ENCODE measurements at regions not wholly inside any gene's neighbourhood (a gene's known extent, or its start where the extent isn't known, plus 50 kb on each side); places are given as distances from the start of the nearest gene placed in this dataset.

- H3K4me3 ChIP-seq (ENCODE audit: low read depth, low read length), result no peak overlapping the region
- H3K27me3 ChIP-seq (ENCODE audit: insufficient read depth, low read length), result no peaks in the 10 kb centered on the region
- peaks cover 11% of the 10 kb centered on the region for H3K79me1 ChIP-seq (ENCODE audit: low read length)
- peaks cover 2% of the 10 kb centered on the region for H3K9me3 ChIP-seq (ENCODE audit: insufficient read depth, low read depth, low read length)
- H3K23ac ChIP-seq (ENCODE audit: low read length), result no peak overlapping the region
- H2BK12ac ChIP-seq (ENCODE audit: low read length), result no peak overlapping the region
- H4K91ac ChIP-seq (ENCODE audit: low read depth, low read length), result no peak overlapping the region
- H2BK120ac ChIP-seq (ENCODE audit: insufficient read depth, low read length, poor library complexity), result peak overlapping the region; percentile 38
- peak overlapping the region; percentile 1 for H2BK5ac ChIP-seq (ENCODE audit: low read depth, low read length, poor library complexity)
- no peak overlapping the region for H4K12ac ChIP-seq (ENCODE audit: low read depth, low read length)
- H3K4ac ChIP-seq (ENCODE audit: low read depth, low read length), result no peak overlapping the region
- no peak overlapping the region for H3K4me2 ChIP-seq (ENCODE audit: low read length)
- no peaks in the 10 kb centered on the region for H3K36me3 ChIP-seq (ENCODE audit: control insufficient read depth in 1 of 2, insufficient read depth in 2 of 2, low read length in 2 of 2)
- peak overlapping the region; percentile 32 for H3K27ac ChIP-seq (ENCODE audit: low read depth, low read length)
- no CpG with 5 or more reads among the region's 9 CpGs for WGBS (ENCODE audit: extremely low coverage, insufficient coverage, insufficient read length)
- no peak overlapping the region for H3K14ac ChIP-seq (ENCODE audit: low read length)
- H3K4me1 ChIP-seq (ENCODE audit: control insufficient read depth in 1 of 2, insufficient read depth in 2 of 2, low read length in 2 of 2), result peaks cover 15 to 26% of the 10 kb centered on the region in 2 experiments
- H3K79me2 ChIP-seq (ENCODE audit: control insufficient read depth, insufficient read depth, low read length, poor library complexity), result no peaks in the 10 kb centered on the region
- peak overlapping the region; percentile 10 for H2AFZ ChIP-seq (ENCODE audit: insufficient read depth, low read length, poor library complexity)
- H3K9ac ChIP-seq (ENCODE audit: low read length), result no peak overlapping the region
- H3K18ac ChIP-seq (ENCODE audit: low read length), result peak overlapping the region; percentile 50
- peak; percentile 45 to 68 for DNase-seq
- H4K8ac ChIP-seq (ENCODE audit: low read depth, low read length), result peak overlapping the region; percentile 13
- no peak overlapping the region for H2AK5ac ChIP-seq (ENCODE audit: low read length)
Measured at GRCh38 chr3:194930377-194931204, 244.9 kb downstream of the FAM43A start.

- Histone ChIP-seq H2BK120ac (ENCODE audit: insufficient read depth, low read length, poor library complexity) (no peak overlapping the region), H4K12ac (ENCODE audit: low read depth, low read length) (no peak overlapping the region), H3K27me3 (ENCODE audit: insufficient read depth, low read length) (no peaks in the 10 kb centered on the region), H2AK5ac (ENCODE audit: low read length) (no peak overlapping the region), H3K23ac (ENCODE audit: low read length) (no peak overlapping the region), H3K79me1 (ENCODE audit: low read length) (peaks cover 8% of the 10 kb centered on the region), H3K4me1 (ENCODE audit: control insufficient read depth in 1 of 2, insufficient read depth in 2 of 2, low read length in 2 of 2) (peaks cover 15 to 24% of the 10 kb centered on the region in 2 experiments), H4K8ac (ENCODE audit: low read depth, low read length) (no peak overlapping the region), H4K91ac (ENCODE audit: low read depth, low read length) (no peak overlapping the region), H3K4me2 (ENCODE audit: low read length) (no peak overlapping the region), H3K4ac (ENCODE audit: low read depth, low read length) (no peak overlapping the region), H2AFZ (ENCODE audit: insufficient read depth, low read length, poor library complexity) (no peak overlapping the region), H2BK12ac (ENCODE audit: low read length) (no peak overlapping the region), H3K18ac (ENCODE audit: low read length) (no peak overlapping the region), H3K36me3 (ENCODE audit: control insufficient read depth in 1 of 2, insufficient read depth in 2 of 2, low read length in 2 of 2) (no peaks in the 10 kb centered on the region), H3K79me2 (ENCODE audit: control insufficient read depth, insufficient read depth, low read length, poor library complexity) (no peaks in the 10 kb centered on the region), H3K4me3 (ENCODE audit: low read depth, low read length) (no peak overlapping the region), H2BK5ac (ENCODE audit: low read depth, low read length, poor library complexity) (no peak overlapping the region), H3K9me3 (ENCODE audit: insufficient read depth, low read depth, low read length) (peaks cover 2% of the 10 kb centered on the region), H3K9ac (ENCODE audit: low read length) (no peak overlapping the region), H3K14ac (ENCODE audit: low read length) (peak overlapping the region; percentile 0), H3K27ac (ENCODE audit: low read depth, low read length) (no peak overlapping the region)
- DNase-seq, result no peak
- WGBS (ENCODE audit: extremely low coverage, insufficient coverage, insufficient read length), result no CpG with 5 or more reads among the region's 4 CpGs
Measured at GRCh38 chr3:194931347-194931746, 245.7 kb downstream of the FAM43A start.

GRCh38 chr3:194931865-194932264 is 246.2 kb downstream of the FAM43A start:
- H3K23ac ChIP-seq (ENCODE audit: low read length), result no peak overlapping the region
- H3K9ac ChIP-seq (ENCODE audit: low read length), result no peak overlapping the region
- H3K79me1 ChIP-seq (ENCODE audit: low read length), result peaks cover 8% of the 10 kb centered on the region
- no peak overlapping the region for H4K12ac ChIP-seq (ENCODE audit: low read depth, low read length)
- no peak overlapping the region for H2BK120ac ChIP-seq (ENCODE audit: insufficient read depth, low read length, poor library complexity)
- H3K36me3 ChIP-seq (ENCODE audit: control insufficient read depth in 1 of 2, insufficient read depth in 2 of 2, low read length in 2 of 2), result no peaks in the 10 kb centered on the region
- H2BK5ac ChIP-seq (ENCODE audit: low read depth, low read length, poor library complexity), result no peak overlapping the region
- no peak overlapping the region for H2AK5ac ChIP-seq (ENCODE audit: low read length)
- H3K4me3 ChIP-seq (ENCODE audit: low read depth, low read length), result no peak overlapping the region
- DNase-seq, result no peak
- no peak overlapping the region for H3K4ac ChIP-seq (ENCODE audit: low read depth, low read length)
- H3K18ac ChIP-seq (ENCODE audit: low read length), result no peak overlapping the region
- no peaks in the 10 kb centered on the region for H3K27me3 ChIP-seq (ENCODE audit: insufficient read depth, low read length)
- H3K4me1 ChIP-seq (ENCODE audit: control insufficient read depth in 1 of 2, insufficient read depth in 2 of 2, low read length in 2 of 2), result peaks cover 15 to 24% of the 10 kb centered on the region in 2 experiments
- no CpG with 5 or more reads among the region's 2 CpGs for WGBS (ENCODE audit: extremely low coverage, insufficient coverage, insufficient read length)
- no peak overlapping the region for H3K14ac ChIP-seq (ENCODE audit: low read length)
- no peak overlapping the region for H4K8ac ChIP-seq (ENCODE audit: low read depth, low read length)
- peaks cover 2% of the 10 kb centered on the region for H3K9me3 ChIP-seq (ENCODE audit: insufficient read depth, low read depth, low read length)
- no peaks in the 10 kb centered on the region for H3K79me2 ChIP-seq (ENCODE audit: control insufficient read depth, insufficient read depth, low read length, poor library complexity)
- no peak overlapping the region for H3K27ac ChIP-seq (ENCODE audit: low read depth, low read length)
- H2AFZ ChIP-seq (ENCODE audit: insufficient read depth, low read length, poor library complexity), result no peak overlapping the region
- H3K4me2 ChIP-seq (ENCODE audit: low read length), result no peak overlapping the region
- no peak overlapping the region for H4K91ac ChIP-seq (ENCODE audit: low read depth, low read length)
- no peak overlapping the region for H2BK12ac ChIP-seq (ENCODE audit: low read length)

- no peak overlapping the region for H3K4me2 ChIP-seq (ENCODE audit: low read length)
- H4K8ac ChIP-seq (ENCODE audit: low read depth, low read length), result no peak overlapping the region
- H3K23ac ChIP-seq (ENCODE audit: low read length), result no peak overlapping the region
- no peak overlapping the region for H4K12ac ChIP-seq (ENCODE audit: low read depth, low read length)
- no peak overlapping the region for H3K18ac ChIP-seq (ENCODE audit: low read length)
- H3K4me3 ChIP-seq (ENCODE audit: low read depth, low read length), result no peak overlapping the region
- H2BK120ac ChIP-seq (ENCODE audit: insufficient read depth, low read length, poor library complexity), result no peak overlapping the region
- H3K4me1 ChIP-seq (ENCODE audit: control insufficient read depth in 1 of 2, insufficient read depth in 2 of 2, low read length in 2 of 2), result peaks cover 10 to 20% of the 10 kb centered on the region in 2 experiments
- peaks cover 8% of the 10 kb centered on the region for H3K79me1 ChIP-seq (ENCODE audit: low read length)
- H2BK12ac ChIP-seq (ENCODE audit: low read length), result no peak overlapping the region
- WGBS (ENCODE audit: extremely low coverage, insufficient coverage, insufficient read length), result no CpG with 5 or more reads among the region's 5 CpGs
- no peaks in the 10 kb centered on the region for H3K36me3 ChIP-seq (ENCODE audit: control insufficient read depth in 1 of 2, insufficient read depth in 2 of 2, low read length in 2 of 2)
- H3K27ac ChIP-seq (ENCODE audit: low read depth, low read length), result no peak overlapping the region
- H3K14ac ChIP-seq (ENCODE audit: low read length), result no peak overlapping the region
- no peak overlapping the region for H4K91ac ChIP-seq (ENCODE audit: low read depth, low read length)
- no peak overlapping the region for H3K9ac ChIP-seq (ENCODE audit: low read length)
- no peak overlapping the region for H2AFZ ChIP-seq (ENCODE audit: insufficient read depth, low read length, poor library complexity)
- no peak overlapping the region for H2BK5ac ChIP-seq (ENCODE audit: low read depth, low read length, poor library complexity)
- H3K79me2 ChIP-seq (ENCODE audit: control insufficient read depth, insufficient read depth, low read length, poor library complexity), result no peaks in the 10 kb centered on the region
- H3K9me3 ChIP-seq (ENCODE audit: insufficient read depth, low read depth, low read length), result peaks cover 6% of the 10 kb centered on the region
- H3K27me3 ChIP-seq (ENCODE audit: insufficient read depth, low read length), result no peaks in the 10 kb centered on the region
- H2AK5ac ChIP-seq (ENCODE audit: low read length), result no peak overlapping the region
- no peak overlapping the region for H3K4ac ChIP-seq (ENCODE audit: low read depth, low read length)
- DNase-seq, result no peak
Measured at GRCh38 chr3:194933465-194933864, 247.8 kb downstream of the FAM43A start.
